ENCODE measurements at regions not wholly inside any gene's neighbourhood (a gene's known extent, or its start where the extent isn't known, plus 50 kb on each side); places are given as distances from the start of the nearest gene placed in this dataset.
A peak's percentile ranks its signal among the peaks of the same experiment; 100 is the strongest.
"Not testable (repeated sequence)": the region's sequence is repeated elsewhere in the genome, so short reads cannot be mapped to it uniquely, and the experiment has no call there.

- H3K4me3 ChIP-seq: no peak overlapping the region
- no peak overlapping the region for H3K27ac ChIP-seq
Measured at GRCh38 chr16:49937886-49938285, 82.0 kb upstream of the ZNF423 start.

GRCh38 chr16:49939495-49939894, 83.6 kb upstream of the ZNF423 start:
- Histone ChIP-seq H3K27ac (no peak overlapping the region), H3K4me3 (no peak overlapping the region)

GRCh38 chr16:49940464-49941224, 84.4 kb upstream of the CNEP1R1 start:
- H3K27ac ChIP-seq: no peak overlapping the region

GRCh38 chr16:49944221-49944620, 80.8 kb upstream of the CNEP1R1 start:
- H3K27ac ChIP-seq: no peak overlapping the region

More at GRCh38 chr16:49940464-49941224, 84.4 kb upstream of the CNEP1R1 start:
- H3K4me3 ChIP-seq: no peak overlapping the region

GRCh38 chr16:49947907-49948678, 76.9 kb upstream of the CNEP1R1 start:
- Histone ChIP-seq H3K27ac (no peak overlapping the region), H3K4me3 (no peak overlapping the region)

More at GRCh38 chr16:49944221-49944620, 80.8 kb upstream of the CNEP1R1 start:
- no peak overlapping the region for H3K4me3 ChIP-seq

- Histone ChIP-seq H3K27ac (no peak overlapping the region), H3K4me3 (no peak overlapping the region)
Measured at GRCh38 chr16:49951574-49952195, 73.3 kb upstream of the CNEP1R1 start.

GRCh38 chr16:49952386-49952785, 72.6 kb upstream of the CNEP1R1 start:
- Histone ChIP-seq H3K27ac (no peak overlapping the region), H3K4me3 (no peak overlapping the region)

- Histone ChIP-seq H3K4me3 (no peak overlapping the region), H3K27ac (no peak overlapping the region)
Measured at GRCh38 chr16:49953090-49953489, 71.9 kb upstream of the CNEP1R1 start.

- H3K4me3 ChIP-seq: no peak overlapping the region
- no peak overlapping the region for H3K27ac ChIP-seq
Measured at GRCh38 chr16:49955858-49956257, 69.2 kb upstream of the CNEP1R1 start.

- no peak overlapping the region for H3K27ac ChIP-seq
- no peak overlapping the region for H3K4me3 ChIP-seq
Measured at GRCh38 chr16:49956915-49957314, 68.1 kb upstream of the CNEP1R1 start.

GRCh38 chr16:49958448-49958847, 66.6 kb upstream of the CNEP1R1 start:
- no peak overlapping the region for H3K4me3 ChIP-seq
- H3K27ac ChIP-seq: no peak overlapping the region

GRCh38 chr16:49959552-49960277, 65.3 kb upstream of the CNEP1R1 start:
- H3K27ac ChIP-seq: no peak overlapping the region

GRCh38 chr16:49961089-49961488, 63.9 kb upstream of the CNEP1R1 start:
- peak overlapping the region in 1 of 21 experiments; percentile 24 for H3K27ac ChIP-seq
- no peak overlapping the region for H3K4me3 ChIP-seq

More at GRCh38 chr16:49959552-49960277, 65.3 kb upstream of the CNEP1R1 start:
- no peak overlapping the region for H3K4me3 ChIP-seq

GRCh38 chr16:49962566-49962965, 62.5 kb upstream of the CNEP1R1 start:
- not testable (repeated sequence) for H3K27ac ChIP-seq, H3K4me3 ChIP-seq

GRCh38 chr16:49964316-49964715, 60.7 kb upstream of the CNEP1R1 start:
- Histone ChIP-seq H3K27ac (no peak overlapping the region), H3K4me3 (no peak overlapping the region)

- Histone ChIP-seq H3K27ac (no peak overlapping the region), H3K4me3 (no peak overlapping the region)
Measured at GRCh38 chr16:49964973-49965372, 60.1 kb upstream of the CNEP1R1 start.

- Histone ChIP-seq H3K27ac (no peak overlapping the region), H3K4me3 (no peak overlapping the region)
Measured at GRCh38 chr16:49967012-49967559, 57.9 kb upstream of the CNEP1R1 start.

- Histone ChIP-seq H3K27ac (no peak overlapping the region), H3K4me3 (no peak overlapping the region)
Measured at GRCh38 chr16:49969091-49970030, 55.7 kb upstream of the CNEP1R1 start.

Measured in skin epidermis (tissue), 12 donors.